HepG2 (cell line): ENCODE measurements at regions not wholly inside any gene's neighbourhood (a gene's known extent, or its start where the extent isn't known, plus 50 kb on each side); places are given as distances from the start of the nearest gene placed in this dataset.

Source experiments
- ARNT ChIP-seq: fragments of 450-650 bp; IDR thresholded peaks from 2 replicates; pipeline ENCODE4 v1.6.1; 2017
- ETV6 ChIP-seq: sonication (generic); formaldehyde crosslinking; conservative IDR thresholded peaks from 2 replicates; pipeline ENCODE4 v1.4.0; 2020; ENCODE audit warnings: missing genetic modification reagents
- MIER3 ChIP-seq: IDR thresholded peaks from 2 replicates; pipeline ENCODE4 v1.6.1; 2016; ENCODE audit warnings: missing compliant biosample characterization, borderline replicate concordance
- NR2C2 ChIP-seq: sonication (generic); formaldehyde crosslinking; IDR thresholded peaks from 2 replicates; pipeline ENCODE4 v1.4.0; 2020; ENCODE audit warnings: missing genetic modification reagents, mild to moderate bottlenecking, moderate library complexity, borderline replicate concordance
- RFX3 ChIP-seq: IDR thresholded peaks from 2 replicates; pipeline ENCODE4 v1.6.1; 2016; ENCODE audit warnings: missing biosample characterization, missing genetic modification reagents
- ZNF329 ChIP-seq: sonication (generic); formaldehyde crosslinking; IDR thresholded peaks from 2 replicates; pipeline ENCODE4 v1.9.0; 2021; ENCODE audit warnings: low read depth, mild to moderate bottlenecking, missing genetic modification reagents
- ZNF354B ChIP-seq: sonication (generic); formaldehyde crosslinking; IDR thresholded peaks from 2 replicates; pipeline ENCODE4 v1.8.0; 2022; ENCODE audit warnings: mild to moderate bottlenecking, missing genetic modification reagents
- TF ChIP-seq, protein P1 (sequence below): sonication (generic); formaldehyde crosslinking; IDR thresholded peaks from 2 replicates; pipeline ENCODE4 v1.5.0; 2020; ENCODE audit warnings: mild to moderate bottlenecking, missing genetic modification reagents, moderate library complexity

DNA sequence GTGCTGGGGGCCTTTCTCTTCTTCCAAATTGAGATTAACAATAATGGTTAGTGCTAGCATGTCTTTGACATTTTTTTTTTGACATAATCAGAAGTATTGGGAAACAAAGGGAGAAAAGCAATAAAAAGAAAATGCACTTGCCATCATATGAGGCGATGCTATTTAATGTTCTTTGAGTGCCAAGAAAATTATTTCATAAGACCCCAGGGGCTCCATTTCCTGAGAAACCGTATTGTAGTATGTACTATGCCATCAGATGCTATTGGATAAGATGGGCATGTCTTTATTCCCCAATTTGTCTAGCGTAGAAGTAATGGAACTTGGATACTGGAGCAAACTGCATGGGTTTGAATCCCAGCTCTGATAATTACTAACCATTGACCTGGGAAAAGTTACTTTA lies 408.9 kb downstream of the ADRA2A start:
- TF ChIP-seq ETV6 (CRISPR knock-in tag), result no peak
- no peak for TF ChIP-seq NR2C2 (CRISPR knock-in tag)
- no peak for TF ChIP-seq ARNT
- TF ChIP-seq, protein P1, sequence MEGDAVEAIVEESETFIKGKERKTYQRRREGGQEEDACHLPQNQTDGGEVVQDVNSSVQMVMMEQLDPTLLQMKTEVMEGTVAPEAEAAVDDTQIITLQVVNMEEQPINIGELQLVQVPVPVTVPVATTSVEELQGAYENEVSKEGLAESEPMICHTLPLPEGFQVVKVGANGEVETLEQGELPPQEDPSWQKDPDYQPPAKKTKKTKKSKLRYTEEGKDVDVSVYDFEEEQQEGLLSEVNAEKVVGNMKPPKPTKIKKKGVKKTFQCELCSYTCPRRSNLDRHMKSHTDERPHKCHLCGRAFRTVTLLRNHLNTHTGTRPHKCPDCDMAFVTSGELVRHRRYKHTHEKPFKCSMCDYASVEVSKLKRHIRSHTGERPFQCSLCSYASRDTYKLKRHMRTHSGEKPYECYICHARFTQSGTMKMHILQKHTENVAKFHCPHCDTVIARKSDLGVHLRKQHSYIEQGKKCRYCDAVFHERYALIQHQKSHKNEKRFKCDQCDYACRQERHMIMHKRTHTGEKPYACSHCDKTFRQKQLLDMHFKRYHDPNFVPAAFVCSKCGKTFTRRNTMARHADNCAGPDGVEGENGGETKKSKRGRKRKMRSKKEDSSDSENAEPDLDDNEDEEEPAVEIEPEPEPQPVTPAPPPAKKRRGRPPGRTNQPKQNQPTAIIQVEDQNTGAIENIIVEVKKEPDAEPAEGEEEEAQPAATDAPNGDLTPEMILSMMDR (CRISPR knock-in tag), result no peak
- TF ChIP-seq RFX3 (CRISPR knock-in tag), result no peak
- TF ChIP-seq ZNF354B (CRISPR knock-in tag), result no peak
- no peak for TF ChIP-seq MIER3 (CRISPR knock-in tag)
- no peak for TF ChIP-seq ZNF329
